Spleen (tissue), 11 donors: ENCODE measurements at regions not wholly inside any gene's neighbourhood (a gene's known extent, or its start where the extent isn't known, plus 50 kb on each side); places are given as distances from the start of the nearest gene placed in this dataset.

Experiments
- DNase-seq: peaks from one replicate; pipeline ENCODE4 v3.0.0-alpha.2; 2020
- H3K27ac ChIP-seq, 8 donors: fragments of 200-600 bp; sonication (generic) in 7 of 8; 1 replicate in 4 of 8; 2 replicates in 4 of 8; pipeline versions ENCODE4 v1.5.0 to v1.8.0; 2016 to 2021; ENCODE audit warnings: inconsistent platforms in 4 of 8, mild to moderate bottlenecking in 4 of 8, moderate library complexity in 1 of 8
- H3K27me3 ChIP-seq, 7 donors: fragments of 200-600 bp; sonication (generic) in 6 of 7; replicated peaks in 1 of 7; 1 replicate in 4 of 7; 2 replicates in 3 of 7; pipeline versions ENCODE4 v1.5.0 to v1.8.0; 2016 to 2021; ENCODE audit warnings: inconsistent platforms in 3 of 7, mild to moderate bottlenecking in 1 of 7
- H3K36me3 ChIP-seq, 6 donors: fragments of 200-600 bp; sonication (generic) in 5 of 6; 1 replicate in 4 of 6; 2 replicates in 2 of 6; pipeline versions ENCODE4 v1.5.0 to v1.8.0; 2016 to 2021; ENCODE audit warnings: inconsistent platforms in 2 of 6
- H3K4me1 ChIP-seq, 6 donors: fragments of 200-600 bp; sonication (generic) in 5 of 6; 1 replicate in 3 of 6; 2 replicates in 3 of 6; pipeline versions ENCODE4 v1.5.0 to v1.8.0; 2016 to 2021; ENCODE audit warnings: inconsistent platforms in 3 of 6
- H3K4me3 ChIP-seq, 8 donors: fragments of 200-600 bp; sonication (generic) in 7 of 8; 1 replicate in 4 of 8; 2 replicates in 4 of 8; pipeline versions ENCODE4 v1.5.0 to v1.8.0; 2016 to 2021; ENCODE audit warnings: inconsistent platforms in 4 of 8, mild to moderate bottlenecking in 4 of 8, moderate library complexity in 2 of 8
- H3K9me3 ChIP-seq, 8 donors: fragments of 200-600 bp; sonication (generic) in 7 of 8; 1 replicate in 4 of 8; 2 replicates in 4 of 8; pipeline versions ENCODE4 v1.5.0 to v1.8.0; 2016 to 2021; ENCODE audit warnings: inconsistent platforms in 4 of 8
- CTCF ChIP-seq, 11 experiments: fragments of 200-600 bp in 7 of 11; fragments of 450-650 bp in 4 of 11; sonication (generic) in 4 of 11; IDR thresholded peaks in 8 of 11; conservative IDR thresholded peaks in 3 of 11; 1 replicate in 7 of 11; 2 replicates in 4 of 11; pipeline versions ENCODE4 v1.4.0 to v1.8.0; 2016 to 2021; ENCODE audit warnings: antibody characterized with exemption in 11 of 11, inconsistent platforms in 4 of 11, mild to moderate bottlenecking in 1 of 11
- POLR2A ChIP-seq, 3 donors: fragments of 450-650 bp; IDR thresholded peaks; one replicate each; pipeline ENCODE4 v1.5.1; 2017; ENCODE audit warnings: antibody characterized with exemption in 3 of 3, mild to moderate bottlenecking in 1 of 3
- POLR2AphosphoS5 ChIP-seq, 3 donors: sonication (generic); formaldehyde crosslinking; IDR thresholded peaks; one replicate each; pipeline ENCODE4 v1.5.1; 2017; ENCODE audit warnings: antibody characterized with exemption in 3 of 3
- WGBS, 5 donors: extraction: QIAGEN DNeasy Blood & Tissue Kit in 3 of 5; methylation state at CpG; one replicate each; pipeline versions ENCODE4 v1.1.5 to v1.1.7; 2013 to 2018; 5-methylcytosine and 5-hydroxymethylcytosine counted together
- intact Hi-C: fragments of 100-400 bp; cut with DNase I; formaldehyde crosslinking; loops from one replicate; pipeline ENCODE4 v1.15.0; 2023; ENCODE audit warnings: low total_unique reads
- donor health status: healthy with polysubstance abuse.
- donor health status: DM: no; HTN: no; CAD: no; lungs with moderate emphysema.
- donor health status: DM: no; HTN: no; CAD: no.
- donor health status: Bipolar disorder and iron deficiency.
- donor health status: healthy.
- donor health status: DM: no; HTN: no; CAD: no.
- donor health status: DM: yes; HTN: yes; CAD: no.

GRCh38 chr6:113659762-113660404 lies 197.3 kb upstream of the MARCKS start:
- TF ChIP-seq POLR2A (IDR thresholded peaks at IDR 0.05) (no peak), CTCF (IDR thresholded peaks at IDR 0.05 in 8 of 11, conservative IDR thresholded peaks at IDR 0.05 in 3 of 11) (no peak), POLR2AphosphoS5 (IDR thresholded peaks at IDR 0.05) (no peak)
- Histone ChIP-seq H3K27ac (no peak overlapping the region), H3K9me3 (no peaks in the 10 kb centered on the region), H3K27me3 (no peaks in the 10 kb centered on the region), H3K36me3 (no peaks in the 10 kb centered on the region), H3K4me1 (peaks cover 0 to 21% (median 12%) of the 10 kb centered on the region in 6 donors), H3K4me3 (no peak overlapping the region)
- WGBS, 5 donors, result 88 to 99% (median 96%) methylated on average over 4 of the region's 4 CpGs
- intact Hi-C loops, result no loop called here
- DNase-seq, result no peak

GRCh38 chr6:113660819-113661218 lies 196.3 kb upstream of the MARCKS start:
- Histone ChIP-seq H3K36me3 (no peaks in the 10 kb centered on the region), H3K27me3 (no peaks in the 10 kb centered on the region), H3K27ac (no peak overlapping the region), H3K4me3 (no peak overlapping the region), H3K4me1 (peaks cover 0 to 21% (median 12%) of the 10 kb centered on the region in 6 donors), H3K9me3 (no peaks in the 10 kb centered on the region)
- intact Hi-C loops, result no loop called here
- WGBS, 5 donors, result 54 to 96% (median 64%) methylated on average over 2 of the region's 2 CpGs
- no peak for TF ChIP-seq POLR2AphosphoS5 (IDR thresholded peaks at IDR 0.05)
- no peak for DNase-seq

GRCh38 chr6:113662093-113662665 lies 195.0 kb upstream of the MARCKS start:
- Histone ChIP-seq H3K4me3 (no peak overlapping the region), H3K9me3 (no peaks in the 10 kb centered on the region), H3K27me3 (no peaks in the 10 kb centered on the region), H3K36me3 (no peaks in the 10 kb centered on the region), H3K27ac (no peak overlapping the region), H3K4me1 (peaks cover 0 to 21% (median 12%) of the 10 kb centered on the region in 6 donors)
- intact Hi-C loops, result no loop called here
- TF ChIP-seq POLR2A (IDR thresholded peaks at IDR 0.05), result no peak
- 28 to 58% (median 46%) methylated on average over 3 of the region's 3 CpGs for WGBS, 5 donors
- DNase-seq, result no peak

GRCh38 chr6:113662688-113663333 lies 194.3 kb upstream of the MARCKS start:
- TF ChIP-seq POLR2A (IDR thresholded peaks at IDR 0.05), result no peak
- no peak for TF ChIP-seq POLR2AphosphoS5 (IDR thresholded peaks at IDR 0.05)
- TF ChIP-seq CTCF (IDR thresholded peaks at IDR 0.05 in 8 of 11, conservative IDR thresholded peaks at IDR 0.05 in 3 of 11), result no peak
- no peak overlapping the region for H3K27ac ChIP-seq
- H3K4me3 ChIP-seq, result no peak overlapping the region
- H3K27me3 ChIP-seq, result no peaks in the 10 kb centered on the region
- no peaks in the 10 kb centered on the region for H3K36me3 ChIP-seq
- H3K4me1 ChIP-seq, result peaks cover 0 to 21% (median 12%) of the 10 kb centered on the region in 6 donors
- H3K9me3 ChIP-seq, result no peaks in the 10 kb centered on the region
- intact Hi-C loops, result no loop called here
- 33 to 55% (median 52%) methylated on average over 2 of the region's 2 CpGs for WGBS, 5 donors
- no peak for DNase-seq

- Histone ChIP-seq H3K4me3 (no peak overlapping the region), H3K36me3 (no peaks in the 10 kb centered on the region), H3K4me1 (peaks cover 0 to 21% (median 12%) of the 10 kb centered on the region in 6 donors), H3K27me3 (no peaks in the 10 kb centered on the region), H3K9me3 (no peaks in the 10 kb centered on the region), H3K27ac (no peak overlapping the region)
- 96 to 100% (median 97%) methylated on average over 2 of the region's 2 CpGs for WGBS, 5 donors
- TF ChIP-seq POLR2A (IDR thresholded peaks at IDR 0.05) (no peak), POLR2AphosphoS5 (IDR thresholded peaks at IDR 0.05) (no peak), CTCF (IDR thresholded peaks at IDR 0.05 in 8 of 11, conservative IDR thresholded peaks at IDR 0.05 in 3 of 11) (no peak)
- no peak for DNase-seq
- intact Hi-C loops, result no loop called here
Measured at GRCh38 chr6:113664909-113665308, 192.2 kb upstream of the MARCKS start.
